Caki2 (cell line): ENCODE measurements at regions not wholly inside any gene's neighbourhood (a gene's known extent, or its start where the extent isn't known, plus 50 kb on each side); places are given as distances from the start of the nearest gene placed in this dataset.

Experiments used
- DNase-seq: peaks from one replicate; pipeline ENCODE4 v3.0.0-alpha.2; 2015; ENCODE audit warnings: low read depth
- in situ Hi-C: cut with HindIII; loops from 2 replicates; pipeline ENCODE4 v1.10.0; 2016; ENCODE audit warnings: low sequenced_read_pairs, low pct_unique_long_range_greater_than_20kb, mixed read lengths

DNA sequence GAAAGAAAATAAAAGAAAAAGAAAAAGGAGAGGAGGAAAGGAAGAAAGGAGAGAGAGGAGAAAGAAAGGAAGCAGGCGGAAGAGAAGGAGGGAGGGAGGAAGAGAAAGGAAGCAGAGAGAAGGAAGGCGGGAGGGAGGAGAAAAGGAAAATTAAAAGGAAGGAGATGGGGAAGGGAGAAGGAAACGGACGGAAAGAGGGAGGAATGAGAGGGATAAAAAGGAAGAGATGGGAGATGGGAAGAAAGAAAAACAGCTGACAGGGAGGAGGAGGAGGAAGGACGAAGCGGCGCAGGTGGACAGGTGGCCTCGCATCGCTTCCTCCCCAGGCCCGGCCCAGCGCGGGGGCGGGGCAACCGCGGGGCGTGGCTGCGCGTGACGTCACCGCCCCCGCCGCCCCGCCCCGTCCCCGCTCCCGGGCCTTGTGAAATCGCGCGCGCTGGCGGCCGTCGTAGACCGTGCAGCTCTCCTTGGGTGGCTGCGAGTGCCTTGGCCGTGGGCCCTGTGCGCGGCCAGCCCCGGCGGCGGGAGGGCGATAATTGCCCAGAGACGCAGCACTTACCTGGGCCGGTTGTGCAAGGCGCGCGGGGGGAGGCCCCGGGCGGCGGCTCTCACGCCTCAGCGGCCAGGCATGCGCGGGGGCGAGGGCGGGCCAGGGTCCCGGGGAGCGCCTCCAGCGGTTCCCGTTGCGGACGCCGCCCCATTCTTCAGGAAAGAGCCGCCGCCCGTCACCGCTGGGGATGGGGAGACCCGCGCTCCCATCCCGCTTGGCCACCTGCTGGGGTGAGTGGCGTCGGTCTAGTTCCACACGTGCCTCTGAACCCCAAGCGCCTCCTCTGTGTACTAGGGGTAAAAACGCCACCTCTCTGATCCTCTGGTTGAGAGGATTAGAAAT, 49.6 kb upstream of the FOXE1 start:
- DNase-seq = peak; percentile 87
- in situ Hi-C loops = no loop called here
